Stimulated activated CD4-positive, alpha-beta T cell treated with anti-CD3 and anti-CD28 coated beads, Interleukin-1b, Interleukin-23, amount 100 ng/mL, for 48 hours (primary cell): ENCODE measurements at regions not wholly inside any gene's neighbourhood (a gene's known extent, or its start where the extent isn't known, plus 50 kb on each side); places are given as distances from the start of the nearest gene placed in this dataset.
"Not testable (repeated sequence)": the region's sequence is repeated elsewhere in the genome, so short reads cannot be mapped to it uniquely, and the experiment has no call there.

Experiments
- DNase-seq: peaks from one replicate; pipeline ENCODE4 v3.0.0-alpha.2; 2020

- not testable (repeated sequence) for DNase-seq
Observed at GRCh38 chr16:29355339-29356059, 51.0 kb downstream of the NPIPB11 start.

GRCh38 chr16:29354449-29354848 lies 52.1 kb downstream of the NPIPB11 start:
- not testable (repeated sequence) for DNase-seq

- DNase-seq, result not testable (repeated sequence)
Observed at GRCh38 chr16:29352617-29352999, 53.9 kb downstream of the NPIPB11 start.

- DNase-seq, result not testable (repeated sequence)
Observed at GRCh38 chr16:29351970-29352616, 54.4 kb downstream of the NPIPB11 start.

GRCh38 chr16:29351271-29351969 lies 55.1 kb downstream of the NPIPB11 start:
- DNase-seq, result not testable (repeated sequence)

GRCh38 chr16:29349966-29350365 lies 56.5 kb downstream of the NPIPB11 start:
- DNase-seq, result not testable (repeated sequence)

GRCh38 chr16:29348748-29349147 lies 57.8 kb downstream of the NPIPB11 start:
- DNase-seq, result not testable (repeated sequence)

GRCh38 chr16:29348123-29348690 lies 58.3 kb downstream of the NPIPB11 start:
- not testable (repeated sequence) for DNase-seq

GRCh38 chr16:29346796-29347580 lies 59.5 kb downstream of the NPIPB11 start:
- not testable (repeated sequence) for DNase-seq

GRCh38 chr16:29346203-29346602 lies 60.3 kb downstream of the NPIPB11 start:
- not testable (repeated sequence) for DNase-seq

GRCh38 chr16:29342937-29343336 lies 63.6 kb downstream of the NPIPB11 start:
- DNase-seq, result not testable (repeated sequence)

- not testable (repeated sequence) for DNase-seq
Observed at GRCh38 chr16:29340779-29341438, 65.6 kb downstream of the NPIPB11 start.

- not testable (repeated sequence) for DNase-seq
Observed at GRCh38 chr16:29340235-29340634, 66.3 kb downstream of the NPIPB11 start.

- DNase-seq, result not testable (repeated sequence)
Observed at GRCh38 chr16:29338821-29339700, 67.5 kb downstream of the NPIPB11 start.

- not testable (repeated sequence) for DNase-seq
Observed at GRCh38 chr16:29337385-29337901, 69.1 kb downstream of the NPIPB11 start.

- not testable (repeated sequence) for DNase-seq
Observed at GRCh38 chr16:29335549-29335846, 71.0 kb downstream of the NPIPB11 start.

GRCh38 chr16:29334776-29335548 lies 71.5 kb downstream of the NPIPB11 start:
- not testable (repeated sequence) for DNase-seq

GRCh38 chr16:29333492-29334097 lies 72.9 kb downstream of the NPIPB11 start:
- not testable (repeated sequence) for DNase-seq

- not testable (repeated sequence) for DNase-seq
Observed at GRCh38 chr16:29330623-29331022, 75.9 kb downstream of the NPIPB11 start.
